OCI-LY1 (cell line): ENCODE measurements at regions not wholly inside any gene's neighbourhood (a gene's known extent, or its start where the extent isn't known, plus 50 kb on each side); places are given as distances from the start of the nearest gene placed in this dataset.

Experiments
- H2AFZ ChIP-seq: fragments of 200-600 bp; sonication (generic), shearing (Covaris generic); 2 replicates; pipeline ENCODE4 v1.6.0; 2014; ENCODE audit warnings: antibody characterized with exemption, mild to moderate bottlenecking, low read length
- H3F3A ChIP-seq: fragments of 200-600 bp; sonication (generic), shearing (Covaris generic); 2 replicates; pipeline ENCODE4 v1.6.0; 2014; ENCODE audit warnings: mild to moderate bottlenecking, antibody characterized with exemption, low read length, moderate library complexity; ENCODE audit not compliant: insufficient read depth
- H3K27ac ChIP-seq: fragments of 200-600 bp; sonication (generic); 2 replicates; pipeline ENCODE4 v1.5.1; 2014; ENCODE audit warnings: low read length, mixed run types, mild to moderate bottlenecking, low read depth; ENCODE audit not compliant: poor library complexity, severe bottlenecking
- H3K27me3 ChIP-seq: fragments of 200-600 bp; sonication (generic); 2 replicates; pipeline ENCODE4 v1.6.0; 2014; ENCODE audit warnings: antibody characterized with exemption, mild to moderate bottlenecking, low read length, moderate library complexity; ENCODE audit not compliant: insufficient read depth
- H3K36me3 ChIP-seq: fragments of 200-600 bp; sonication (generic); 2 replicates; pipeline ENCODE4 v1.6.1; 2014; ENCODE audit warnings: mild to moderate bottlenecking, antibody characterized with exemption, low read length, moderate library complexity, mixed read lengths; ENCODE audit not compliant: insufficient read depth
- H3K4me1 ChIP-seq: fragments of 200-600 bp; sonication (generic); 2 replicates; pipeline ENCODE4 v1.5.1; 2014; ENCODE audit warnings: mild to moderate bottlenecking, low read length, moderate library complexity; ENCODE audit not compliant: insufficient read depth, severe bottlenecking
- H3K4me2 ChIP-seq: fragments of 200-600 bp; sonication (generic), shearing (Covaris generic); 2 replicates; pipeline ENCODE4 v1.6.1; 2014; ENCODE audit warnings: low read length
- H3K4me3 ChIP-seq: fragments of 200-600 bp; sonication (generic); 2 replicates; pipeline ENCODE4 v1.5.1; 2014; ENCODE audit warnings: low read length, low read depth, mild to moderate bottlenecking, mixed read lengths; ENCODE audit not compliant: poor library complexity, severe bottlenecking
- H3K79me2 ChIP-seq: fragments of 200-600 bp; shearing (Covaris generic); 2 replicates; pipeline ENCODE4 v1.6.1; 2016; ENCODE audit warnings: mixed run types, low read length, mixed read lengths; ENCODE audit not compliant: insufficient read depth
- H3K9ac ChIP-seq: fragments of 200-600 bp; sonication (generic), shearing (Covaris generic); 2 replicates; pipeline ENCODE4 v1.6.1; 2014; ENCODE audit warnings: mild to moderate bottlenecking, low read length, mixed read lengths
- H3K9me2 ChIP-seq: fragments of 200-600 bp; sonication (generic), shearing (Covaris generic); 2 replicates; pipeline ENCODE4 v1.6.1; 2014; ENCODE audit warnings: low read depth, mild to moderate bottlenecking, low read length, mixed read lengths
- H3K9me3 ChIP-seq: fragments of 200-600 bp; shearing (Covaris generic); 2 replicates; pipeline ENCODE4 v1.6.1; 2014; ENCODE audit warnings: low read length, mixed read lengths
- H4K20me1 ChIP-seq: fragments of 200-600 bp; sonication (generic), shearing (Covaris generic); 2 replicates; pipeline ENCODE4 v1.6.0; 2016; ENCODE audit warnings: mild to moderate bottlenecking, low read length; ENCODE audit not compliant: insufficient read depth
- EZH2 ChIP-seq: fragments of 200-600 bp; sonication (generic), shearing (Covaris generic); IDR thresholded peaks from 2 replicates; pipeline ENCODE4 v1.8.0; 2017; ENCODE audit warnings: borderline replicate concordance, mixed run types, mild to moderate bottlenecking, antibody characterized with exemption, low read length, moderate library complexity, mixed read lengths
- TF ChIP-seq, protein P1 (sequence below): fragments of 200-600 bp; sonication (generic), shearing (Covaris generic); IDR thresholded peaks from 2 replicates; pipeline ENCODE4 v1.5.1; 2017; ENCODE audit warnings: mild to moderate bottlenecking, antibody characterized with exemption, low read length, moderate library complexity, mixed read lengths

DNA sequence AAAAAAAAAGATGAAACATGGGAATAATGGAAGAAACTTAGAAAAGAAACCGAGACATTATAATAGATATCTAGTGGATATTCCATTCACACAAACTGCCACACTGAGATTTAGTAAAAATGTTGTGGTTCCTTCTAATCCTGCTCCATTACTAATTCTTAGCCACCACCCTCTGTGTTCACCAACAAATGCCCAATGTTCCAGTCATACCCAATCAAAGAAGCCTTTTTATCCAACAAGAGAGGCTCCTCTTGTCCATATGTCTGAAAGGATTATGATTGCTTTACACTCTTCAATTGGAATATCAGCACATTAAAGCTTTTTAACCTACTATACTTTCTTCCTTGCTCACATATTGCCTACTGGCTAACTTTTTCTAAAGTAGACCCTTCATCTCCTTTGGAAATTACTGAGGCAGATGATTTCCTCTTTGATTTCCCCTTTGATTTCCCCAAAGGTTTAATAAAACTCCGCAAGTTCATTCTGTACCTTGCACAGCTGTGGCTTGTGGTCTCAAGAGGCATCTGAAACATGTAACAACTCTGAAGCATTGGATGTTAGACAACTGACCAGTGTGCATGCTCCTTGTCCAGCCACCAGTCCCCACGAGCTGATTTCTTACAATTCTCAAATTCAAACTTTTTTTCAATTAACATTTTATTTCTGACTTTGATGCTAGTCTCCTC lies 305.6 kb upstream of the LYPLAL1 start:
- Histone ChIP-seq H3K9me3 (no peaks in the 10 kb centered on the region), H3K4me1 (no peaks in the 10 kb centered on the region), H3K79me2 (no peaks in the 10 kb centered on the region), H3K9ac (no peak overlapping the region), H3K4me2 (no peak overlapping the region), H3K36me3 (no peaks in the 10 kb centered on the region), H3K27ac (no peak overlapping the region), H4K20me1 (no peaks in the 10 kb centered on the region), H2AFZ (no peak overlapping the region), H3K27me3 (no peaks in the 10 kb centered on the region), H3F3A (no peaks in the 10 kb centered on the region), H3K9me2 (no peaks in the 10 kb centered on the region), H3K4me3 (no peak overlapping the region)
- no peak for TF ChIP-seq EZH2
- TF ChIP-seq, protein P1, sequence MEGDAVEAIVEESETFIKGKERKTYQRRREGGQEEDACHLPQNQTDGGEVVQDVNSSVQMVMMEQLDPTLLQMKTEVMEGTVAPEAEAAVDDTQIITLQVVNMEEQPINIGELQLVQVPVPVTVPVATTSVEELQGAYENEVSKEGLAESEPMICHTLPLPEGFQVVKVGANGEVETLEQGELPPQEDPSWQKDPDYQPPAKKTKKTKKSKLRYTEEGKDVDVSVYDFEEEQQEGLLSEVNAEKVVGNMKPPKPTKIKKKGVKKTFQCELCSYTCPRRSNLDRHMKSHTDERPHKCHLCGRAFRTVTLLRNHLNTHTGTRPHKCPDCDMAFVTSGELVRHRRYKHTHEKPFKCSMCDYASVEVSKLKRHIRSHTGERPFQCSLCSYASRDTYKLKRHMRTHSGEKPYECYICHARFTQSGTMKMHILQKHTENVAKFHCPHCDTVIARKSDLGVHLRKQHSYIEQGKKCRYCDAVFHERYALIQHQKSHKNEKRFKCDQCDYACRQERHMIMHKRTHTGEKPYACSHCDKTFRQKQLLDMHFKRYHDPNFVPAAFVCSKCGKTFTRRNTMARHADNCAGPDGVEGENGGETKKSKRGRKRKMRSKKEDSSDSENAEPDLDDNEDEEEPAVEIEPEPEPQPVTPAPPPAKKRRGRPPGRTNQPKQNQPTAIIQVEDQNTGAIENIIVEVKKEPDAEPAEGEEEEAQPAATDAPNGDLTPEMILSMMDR: no peak

DNA sequence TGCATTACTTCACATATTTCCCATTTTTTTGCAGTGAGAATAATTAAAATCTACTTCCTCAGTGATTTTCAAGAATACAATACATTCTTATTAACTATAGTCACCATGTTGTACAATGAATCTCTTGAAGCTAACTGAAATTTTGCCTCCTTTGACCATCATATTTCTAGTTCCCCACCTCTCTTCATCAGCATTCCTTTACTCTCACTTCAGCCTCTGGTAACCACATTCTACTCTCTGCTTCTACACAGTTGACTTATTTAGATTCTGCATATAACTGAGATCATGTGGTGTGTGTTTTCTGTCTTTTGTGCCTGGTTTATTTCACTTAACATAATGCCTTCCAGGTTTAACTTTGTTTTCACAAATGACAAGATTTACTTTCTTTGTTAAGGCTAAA lies 304.4 kb upstream of the LYPLAL1 start:
- Histone ChIP-seq H2AFZ (no peak overlapping the region), H3K9ac (no peak overlapping the region), H3K27me3 (no peaks in the 10 kb centered on the region), H4K20me1 (no peaks in the 10 kb centered on the region), H3K36me3 (no peaks in the 10 kb centered on the region), H3K4me1 (no peaks in the 10 kb centered on the region), H3K4me3 (no peak overlapping the region), H3K27ac (no peak overlapping the region), H3K9me2 (no peaks in the 10 kb centered on the region), H3F3A (no peaks in the 10 kb centered on the region), H3K79me2 (no peaks in the 10 kb centered on the region), H3K9me3 (no peaks in the 10 kb centered on the region), H3K4me2 (no peak overlapping the region)
- TF ChIP-seq EZH2: no peak
- TF ChIP-seq, protein P1: no peak

DNA sequence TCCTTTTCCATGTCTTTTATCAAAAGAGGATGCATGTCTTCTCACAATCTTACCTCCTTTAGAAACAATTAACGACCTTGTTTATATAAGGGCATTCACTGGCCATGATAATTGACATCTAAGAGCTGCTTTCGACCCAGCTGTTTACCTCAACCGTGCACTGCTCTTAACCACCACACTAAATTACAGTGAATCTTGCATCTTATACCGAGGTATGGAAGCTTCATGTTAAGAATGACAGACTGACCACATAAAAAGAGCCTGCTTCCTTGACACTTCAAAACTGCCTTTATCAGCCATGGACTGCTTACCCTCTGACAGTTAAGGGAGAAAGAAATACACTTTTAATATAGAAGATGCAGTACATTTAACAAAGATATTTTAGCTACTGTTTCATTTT lies 301.7 kb upstream of the LYPLAL1 start:
- H3K9ac ChIP-seq: no peak overlapping the region
- no peaks in the 10 kb centered on the region for H3K36me3 ChIP-seq
- H3K9me3 ChIP-seq: no peaks in the 10 kb centered on the region
- H3K27me3 ChIP-seq: no peaks in the 10 kb centered on the region
- H3K27ac ChIP-seq: no peak overlapping the region
- H3K9me2 ChIP-seq: no peaks in the 10 kb centered on the region
- no peak overlapping the region for H3K4me2 ChIP-seq
- no peaks in the 10 kb centered on the region for H3K79me2 ChIP-seq
- H2AFZ ChIP-seq: no peak overlapping the region
- H3F3A ChIP-seq: no peaks in the 10 kb centered on the region
- H4K20me1 ChIP-seq: no peaks in the 10 kb centered on the region
- no peak overlapping the region for H3K4me3 ChIP-seq
- H3K4me1 ChIP-seq: no peaks in the 10 kb centered on the region
- no peak for TF ChIP-seq EZH2
- TF ChIP-seq, protein P1: no peak
